ENCODE measurements at regions not wholly inside any gene's neighbourhood (a gene's known extent, or its start where the extent isn't known, plus 50 kb on each side); places are given as distances from the start of the nearest gene placed in this dataset.

DNA sequence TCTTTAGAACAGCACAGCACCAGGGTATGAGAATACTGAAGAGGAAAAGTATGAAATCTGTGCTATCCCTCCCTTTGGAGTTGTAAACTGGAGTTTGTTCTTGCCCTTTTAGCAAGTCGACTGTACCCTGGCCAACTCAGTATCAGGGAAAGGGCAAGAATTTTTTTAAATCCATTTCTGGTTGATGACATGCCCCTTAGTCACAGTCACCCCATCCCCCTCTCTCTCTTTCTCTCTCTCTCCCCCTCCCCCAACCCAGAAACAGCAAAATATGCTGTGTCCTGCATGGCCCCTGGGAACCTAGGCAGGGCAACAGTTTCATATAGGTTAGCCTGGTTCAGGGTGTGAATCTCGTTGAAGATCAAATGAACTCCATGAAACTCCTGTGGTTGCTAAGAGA, 177.7 kb upstream of the ADO start:
- DNase-seq (no peak), FAIRE-seq (no peak)
- Histone ChIP-seq H3K9ac (ENCODE audit: low read length in 3 of 3) (no peak overlapping the region), H3K9me3 (ENCODE audit: control insufficient read depth in 2 of 3, insufficient read depth in 1 of 3, low read length in 3 of 3) (no peaks in the 10 kb centered on the region), H3K36me3 (ENCODE audit: control insufficient read depth in 2 of 3, insufficient read depth in 3 of 3, low read length in 3 of 3) (no peaks in the 10 kb centered on the region), H3K4me3 (ENCODE audit: low read length in 3 of 3) (no peak overlapping the region), H3K27ac (ENCODE audit: low read depth in 2 of 2, low read length in 2 of 2) (no peak overlapping the region), H3K4me1 (ENCODE audit: control insufficient read depth in 2 of 3, insufficient read depth in 2 of 3, low read depth in 1 of 3, low read length in 3 of 3) (no peaks in the 10 kb centered on the region), H3K27me3 (ENCODE audit: control insufficient read depth, insufficient read depth, low read length) (no peaks in the 10 kb centered on the region)
- intact Hi-C loops (cut with DNase I), result no loop called here
- TF ChIP-seq, protein P1, sequence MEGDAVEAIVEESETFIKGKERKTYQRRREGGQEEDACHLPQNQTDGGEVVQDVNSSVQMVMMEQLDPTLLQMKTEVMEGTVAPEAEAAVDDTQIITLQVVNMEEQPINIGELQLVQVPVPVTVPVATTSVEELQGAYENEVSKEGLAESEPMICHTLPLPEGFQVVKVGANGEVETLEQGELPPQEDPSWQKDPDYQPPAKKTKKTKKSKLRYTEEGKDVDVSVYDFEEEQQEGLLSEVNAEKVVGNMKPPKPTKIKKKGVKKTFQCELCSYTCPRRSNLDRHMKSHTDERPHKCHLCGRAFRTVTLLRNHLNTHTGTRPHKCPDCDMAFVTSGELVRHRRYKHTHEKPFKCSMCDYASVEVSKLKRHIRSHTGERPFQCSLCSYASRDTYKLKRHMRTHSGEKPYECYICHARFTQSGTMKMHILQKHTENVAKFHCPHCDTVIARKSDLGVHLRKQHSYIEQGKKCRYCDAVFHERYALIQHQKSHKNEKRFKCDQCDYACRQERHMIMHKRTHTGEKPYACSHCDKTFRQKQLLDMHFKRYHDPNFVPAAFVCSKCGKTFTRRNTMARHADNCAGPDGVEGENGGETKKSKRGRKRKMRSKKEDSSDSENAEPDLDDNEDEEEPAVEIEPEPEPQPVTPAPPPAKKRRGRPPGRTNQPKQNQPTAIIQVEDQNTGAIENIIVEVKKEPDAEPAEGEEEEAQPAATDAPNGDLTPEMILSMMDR (IDR thresholded peaks at IDR 0.05; ENCODE audit: borderline replicate concordance, extremely low read depth, insufficient read depth), result no peak

GRCh38 chr10:62627983-62628382, 176.5 kb upstream of the ADO start:
- DNase-seq (no peak), FAIRE-seq (no peak)
- H3K36me3 ChIP-seq (ENCODE audit: control insufficient read depth in 2 of 3, insufficient read depth in 3 of 3, low read length in 3 of 3), result no peaks in the 10 kb centered on the region
- H3K4me3 ChIP-seq (ENCODE audit: low read length in 3 of 3), result no peak overlapping the region
- H3K4me1 ChIP-seq (ENCODE audit: control insufficient read depth in 2 of 3, insufficient read depth in 2 of 3, low read depth in 1 of 3, low read length in 3 of 3), result no peaks in the 10 kb centered on the region
- intact Hi-C loops (cut with DNase I), result no loop called here
- TF ChIP-seq, protein P1 (IDR thresholded peaks at IDR 0.05; ENCODE audit: borderline replicate concordance, extremely low read depth, insufficient read depth), result no peak
- H3K27me3 ChIP-seq (ENCODE audit: control insufficient read depth, insufficient read depth, low read length), result no peaks in the 10 kb centered on the region
- H3K9ac ChIP-seq (ENCODE audit: low read length in 3 of 3), result no peak overlapping the region
- no peaks in the 10 kb centered on the region for H3K9me3 ChIP-seq (ENCODE audit: control insufficient read depth in 2 of 3, insufficient read depth in 1 of 3, low read length in 3 of 3)
- no peak overlapping the region for H3K27ac ChIP-seq (ENCODE audit: low read depth in 2 of 2, low read length in 2 of 2)

- Histone ChIP-seq H3K27me3 (ENCODE audit: control insufficient read depth, insufficient read depth, low read length) (no peaks in the 10 kb centered on the region), H3K9ac (ENCODE audit: low read length in 3 of 3) (no peak overlapping the region), H3K27ac (ENCODE audit: low read depth in 2 of 2, low read length in 2 of 2) (no peak overlapping the region), H3K9me3 (ENCODE audit: control insufficient read depth in 2 of 3, insufficient read depth in 1 of 3, low read length in 3 of 3) (no peaks in the 10 kb centered on the region), H3K36me3 (ENCODE audit: control insufficient read depth in 2 of 3, insufficient read depth in 3 of 3, low read length in 3 of 3) (no peaks in the 10 kb centered on the region), H3K4me1 (ENCODE audit: control insufficient read depth in 2 of 3, insufficient read depth in 2 of 3, low read depth in 1 of 3, low read length in 3 of 3) (no peaks in the 10 kb centered on the region), H3K4me3 (ENCODE audit: low read length in 3 of 3) (no peak overlapping the region)
- TF ChIP-seq, protein P1 (IDR thresholded peaks at IDR 0.05; ENCODE audit: borderline replicate concordance, extremely low read depth, insufficient read depth), result no peak
- intact Hi-C loops (cut with DNase I), result no loop called here
- FAIRE-seq, result no peak
- no peak for DNase-seq
Observed at GRCh38 chr10:62631241-62631640, 173.3 kb upstream of the ADO start.

GRCh38 chr10:62632071-62632809, 172.3 kb upstream of the ADO start:
- Histone ChIP-seq H3K4me3 (ENCODE audit: low read length in 3 of 3) (no peak overlapping the region), H3K9ac (ENCODE audit: low read length in 3 of 3) (no peak overlapping the region), H3K27ac (ENCODE audit: low read depth in 2 of 2, low read length in 2 of 2) (no peak overlapping the region), H3K27me3 (ENCODE audit: control insufficient read depth, insufficient read depth, low read length) (no peaks in the 10 kb centered on the region), H3K36me3 (ENCODE audit: control insufficient read depth in 2 of 3, insufficient read depth in 3 of 3, low read length in 3 of 3) (no peaks in the 10 kb centered on the region), H3K4me1 (ENCODE audit: control insufficient read depth in 2 of 3, insufficient read depth in 2 of 3, low read depth in 1 of 3, low read length in 3 of 3) (no peaks in the 10 kb centered on the region), H3K9me3 (ENCODE audit: control insufficient read depth in 2 of 3, insufficient read depth in 1 of 3, low read length in 3 of 3) (no peaks in the 10 kb centered on the region)
- intact Hi-C loops (cut with DNase I), result no loop called here
- TF ChIP-seq, protein P1 (IDR thresholded peaks at IDR 0.05; ENCODE audit: borderline replicate concordance, extremely low read depth, insufficient read depth), result no peak
- DNase-seq, result peak in 1 of 5 donors; percentile 37
- FAIRE-seq, result no peak

All from kidney (tissue), 13 donors.